ENCODE measurements at regions not wholly inside any gene's neighbourhood (a gene's known extent, or its start where the extent isn't known, plus 50 kb on each side); places are given as distances from the start of the nearest gene placed in this dataset.
"Not testable (repeated sequence)": the region's sequence is repeated elsewhere in the genome, so short reads cannot be mapped to it uniquely, and the experiment has no call there.

DNA sequence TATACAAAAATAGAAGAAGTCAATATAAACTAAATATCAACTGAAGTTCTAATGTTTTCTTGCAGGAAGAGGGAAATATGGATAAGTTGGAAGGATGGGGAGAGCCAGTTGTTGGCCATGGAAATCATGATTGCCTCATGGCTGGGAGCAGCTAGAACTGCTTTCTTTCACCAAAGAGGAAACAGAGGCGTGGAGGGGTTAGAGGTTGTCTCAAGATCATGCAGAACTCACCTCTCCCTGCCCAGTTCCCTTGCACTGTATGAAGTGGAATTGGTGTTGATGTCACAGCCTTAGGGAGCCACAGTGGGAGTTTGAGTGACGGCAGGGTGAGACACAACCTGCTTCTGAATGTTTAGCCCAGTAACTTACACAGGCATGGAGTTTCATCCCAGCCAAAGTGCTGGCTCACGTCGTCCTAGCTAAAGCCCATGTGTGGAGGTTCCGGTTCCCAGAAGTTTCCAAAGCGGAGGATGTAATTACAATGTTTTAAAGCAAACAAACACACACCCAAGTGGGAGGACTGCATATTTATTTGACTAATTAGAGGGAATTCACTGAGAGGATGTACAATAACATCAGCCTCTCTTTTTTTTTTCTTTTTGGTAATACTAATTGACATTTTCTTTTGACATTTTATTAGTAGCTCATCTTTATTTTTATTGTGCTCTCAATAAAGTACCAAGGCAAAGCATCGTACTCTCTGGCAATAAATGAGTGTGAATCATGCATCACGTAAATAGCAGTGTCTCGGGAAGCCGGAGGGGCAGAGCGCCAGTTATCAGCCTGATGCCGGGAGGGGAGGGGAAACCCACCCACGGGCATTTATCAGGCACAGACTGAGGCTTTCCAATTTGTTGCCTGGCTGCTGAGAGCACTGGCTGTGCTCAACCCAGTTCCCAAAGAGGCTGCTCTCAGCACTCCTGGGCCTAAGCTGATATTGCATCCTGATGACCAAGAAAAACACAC is 118.7 kb upstream of the CDH5 start:
- TF ChIP-seq BHLHE40 (IDR thresholded peaks at IDR 0.05; ENCODE audit: borderline replicate concordance) (no peak), SUZ12 (IDR thresholded peaks at IDR 0.05) (no peak), CTBP1 (IDR thresholded peaks at IDR 0.05; ENCODE audit: borderline replicate concordance) (no peak), FOXK2 (IDR thresholded peaks at IDR 0.05) (no peak), ZNF384 (IDR thresholded peaks at IDR 0.05) (no peak), NFRKB (IDR thresholded peaks at IDR 0.05) (no peak), LEF1 (IDR thresholded peaks at IDR 0.05; ENCODE audit: borderline replicate concordance) (no peak), TARDBP (IDR thresholded peaks at IDR 0.05) (no peak), ARNT (IDR thresholded peaks at IDR 0.05) (no peak), SP1 (IDR thresholded peaks at IDR 0.05) (no peak), L3MBTL2 (conservative IDR thresholded peaks at IDR 0.05) (no peak)
- ChIA-PET POLR2A (no interaction called here), CTCF (no interaction called here)
- DNase-seq (ENCODE audit: extremely low spot score), result no peak

DNA sequence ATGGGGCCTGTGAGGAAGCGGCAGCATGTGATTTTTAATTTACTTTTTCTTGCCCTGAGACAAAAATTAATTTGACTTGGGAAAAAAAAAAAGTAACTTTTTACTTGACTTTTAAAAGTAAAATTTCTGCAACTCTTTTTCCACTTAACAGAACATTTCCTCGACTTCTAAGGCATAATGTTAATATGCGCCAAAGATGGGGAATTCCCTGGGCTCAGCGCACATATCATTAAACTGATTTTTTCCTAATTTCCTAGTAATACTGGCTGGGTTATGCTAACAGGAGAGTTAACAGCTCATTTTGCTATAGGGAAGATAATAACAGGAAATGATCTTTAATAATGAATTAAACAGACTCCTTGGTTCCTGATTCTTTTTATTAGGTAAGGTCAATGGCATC is 120.6 kb upstream of the CDH5 start:
- no peak for DNase-seq (ENCODE audit: extremely low spot score)
- TF ChIP-seq TARDBP (IDR thresholded peaks at IDR 0.05), result no peak
- TF ChIP-seq FOXM1 (IDR thresholded peaks at IDR 0.05; ENCODE audit: borderline replicate concordance), result no peak
- TF ChIP-seq, protein P1, sequence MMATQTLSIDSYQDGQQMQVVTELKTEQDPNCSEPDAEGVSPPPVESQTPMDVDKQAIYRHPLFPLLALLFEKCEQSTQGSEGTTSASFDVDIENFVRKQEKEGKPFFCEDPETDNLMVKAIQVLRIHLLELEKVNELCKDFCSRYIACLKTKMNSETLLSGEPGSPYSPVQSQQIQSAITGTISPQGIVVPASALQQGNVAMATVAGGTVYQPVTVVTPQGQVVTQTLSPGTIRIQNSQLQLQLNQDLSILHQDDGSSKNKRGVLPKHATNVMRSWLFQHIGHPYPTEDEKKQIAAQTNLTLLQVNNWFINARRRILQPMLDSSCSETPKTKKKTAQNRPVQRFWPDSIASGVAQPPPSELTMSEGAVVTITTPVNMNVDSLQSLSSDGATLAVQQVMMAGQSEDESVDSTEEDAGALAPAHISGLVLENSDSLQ (IDR thresholded peaks at IDR 0.05), result no peak
- TF ChIP-seq SUZ12 (IDR thresholded peaks at IDR 0.05), result no peak
- TF ChIP-seq FOXK2 (IDR thresholded peaks at IDR 0.05), result no peak
- no peak for TF ChIP-seq NFRKB (IDR thresholded peaks at IDR 0.05)
- no peak for TF ChIP-seq ARNT (IDR thresholded peaks at IDR 0.05)
- no peak for TF ChIP-seq LEF1 (IDR thresholded peaks at IDR 0.05; ENCODE audit: borderline replicate concordance)
- no peak for TF ChIP-seq BHLHE40 (IDR thresholded peaks at IDR 0.05; ENCODE audit: borderline replicate concordance)
- TF ChIP-seq HDGF (IDR thresholded peaks at IDR 0.05; ENCODE audit: borderline replicate concordance), result no peak
- no peak for TF ChIP-seq ZNF384 (IDR thresholded peaks at IDR 0.05)
- no peak for TF ChIP-seq CTBP1 (IDR thresholded peaks at IDR 0.05; ENCODE audit: borderline replicate concordance)
- no peak for TF ChIP-seq ELF4 (IDR thresholded peaks at IDR 0.05)
- no peak for TF ChIP-seq SP1 (IDR thresholded peaks at IDR 0.05)
- no peak for TF ChIP-seq L3MBTL2 (conservative IDR thresholded peaks at IDR 0.05)
- TF ChIP-seq FOXA1 (IDR thresholded peaks at IDR 0.05), result no peak
- ChIA-PET CTCF (no interaction called here), POLR2A (no interaction called here)

DNA sequence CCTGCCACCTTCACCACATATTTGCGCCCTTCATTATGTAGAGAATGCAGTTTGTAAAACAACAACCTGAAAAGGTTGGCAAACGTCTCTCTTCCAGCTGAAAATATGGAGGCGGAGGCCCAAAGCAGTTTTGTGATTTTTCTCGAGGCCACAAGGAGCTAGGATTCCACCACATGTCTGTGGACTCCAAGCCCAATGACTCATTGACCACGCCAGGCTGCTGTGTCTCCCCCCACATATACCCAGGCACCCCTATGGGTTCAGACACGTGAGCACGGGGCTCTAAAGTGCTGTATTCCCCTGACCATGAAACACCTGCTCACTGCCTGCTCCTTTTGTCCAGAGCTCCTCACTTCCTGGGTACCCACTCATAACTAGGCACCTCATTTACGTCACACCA is 121.4 kb upstream of the CDH5 start:
- no peak for TF ChIP-seq HDGF (IDR thresholded peaks at IDR 0.05; ENCODE audit: borderline replicate concordance)
- TF ChIP-seq L3MBTL2 (conservative IDR thresholded peaks at IDR 0.05), result no peak
- no peak for TF ChIP-seq SUZ12 (IDR thresholded peaks at IDR 0.05)
- TF ChIP-seq, protein P1 (IDR thresholded peaks at IDR 0.05), result no peak
- no peak for TF ChIP-seq FOXM1 (IDR thresholded peaks at IDR 0.05; ENCODE audit: borderline replicate concordance)
- no peak for TF ChIP-seq ELF4 (IDR thresholded peaks at IDR 0.05)
- CTCF ChIA-PET, result no interaction called here

DNA sequence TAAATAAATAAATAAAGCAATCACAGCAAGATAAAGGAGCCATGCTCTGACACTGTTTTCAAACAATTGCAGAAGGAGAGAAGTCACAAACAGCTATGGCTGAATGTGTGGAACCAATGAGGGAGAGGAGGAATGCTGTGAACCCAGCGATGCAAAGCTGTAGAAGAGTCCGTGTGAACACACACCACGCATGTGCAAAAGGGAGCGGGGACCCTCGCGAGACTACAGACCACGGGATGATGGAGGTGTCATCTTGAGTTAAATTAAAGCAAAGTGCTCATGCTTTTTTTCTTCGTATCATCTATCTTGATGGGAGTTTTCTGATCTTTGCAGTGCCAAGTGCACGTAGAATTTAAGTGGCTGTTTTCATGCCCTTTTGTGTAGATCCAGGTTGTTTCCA is 123.8 kb upstream of the CDH5 start:
- no peak for DNase-seq (ENCODE audit: extremely low spot score)
- TF ChIP-seq SUZ12 (IDR thresholded peaks at IDR 0.05) (no peak), CTBP1 (IDR thresholded peaks at IDR 0.05; ENCODE audit: borderline replicate concordance) (no peak), ZNF384 (IDR thresholded peaks at IDR 0.05) (no peak), FOXM1 (IDR thresholded peaks at IDR 0.05; ENCODE audit: borderline replicate concordance) (no peak), FOXK2 (IDR thresholded peaks at IDR 0.05) (no peak), ARNT (IDR thresholded peaks at IDR 0.05) (no peak)
- TF ChIP-seq, protein P1 (IDR thresholded peaks at IDR 0.05), result no peak
- ChIA-PET POLR2A (no interaction called here), CTCF (no interaction called here)

More for the DNA sequence above, 121.4 kb upstream of the CDH5 start:
- POLR2A ChIA-PET, result no interaction called here
- DNase-seq (ENCODE audit: extremely low spot score), result no peak

DNA sequence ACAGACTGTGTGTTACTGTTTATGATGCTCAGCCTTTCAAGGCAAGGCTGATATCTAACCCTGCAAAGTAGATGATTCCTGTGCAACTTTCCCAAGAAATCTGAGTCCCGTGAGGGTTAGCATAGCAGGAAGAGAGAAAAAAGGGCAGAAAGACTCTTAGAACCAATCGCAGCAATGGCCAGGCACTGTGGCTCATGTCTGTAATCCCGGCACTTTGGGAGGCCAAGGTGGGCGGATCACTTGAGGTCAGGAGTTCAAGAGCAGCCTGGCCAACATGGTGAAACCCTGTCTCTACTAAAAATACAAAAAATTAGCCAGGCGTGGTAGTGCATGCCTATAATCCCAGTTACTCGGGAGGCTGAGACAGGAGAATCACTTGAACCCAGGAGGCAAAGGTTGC is 124.3 kb upstream of the CDH5 start:
- POLR2A ChIA-PET; CTCF ChIA-PET; DNase-seq (ENCODE audit: extremely low spot score): not testable (repeated sequence)

DNA sequence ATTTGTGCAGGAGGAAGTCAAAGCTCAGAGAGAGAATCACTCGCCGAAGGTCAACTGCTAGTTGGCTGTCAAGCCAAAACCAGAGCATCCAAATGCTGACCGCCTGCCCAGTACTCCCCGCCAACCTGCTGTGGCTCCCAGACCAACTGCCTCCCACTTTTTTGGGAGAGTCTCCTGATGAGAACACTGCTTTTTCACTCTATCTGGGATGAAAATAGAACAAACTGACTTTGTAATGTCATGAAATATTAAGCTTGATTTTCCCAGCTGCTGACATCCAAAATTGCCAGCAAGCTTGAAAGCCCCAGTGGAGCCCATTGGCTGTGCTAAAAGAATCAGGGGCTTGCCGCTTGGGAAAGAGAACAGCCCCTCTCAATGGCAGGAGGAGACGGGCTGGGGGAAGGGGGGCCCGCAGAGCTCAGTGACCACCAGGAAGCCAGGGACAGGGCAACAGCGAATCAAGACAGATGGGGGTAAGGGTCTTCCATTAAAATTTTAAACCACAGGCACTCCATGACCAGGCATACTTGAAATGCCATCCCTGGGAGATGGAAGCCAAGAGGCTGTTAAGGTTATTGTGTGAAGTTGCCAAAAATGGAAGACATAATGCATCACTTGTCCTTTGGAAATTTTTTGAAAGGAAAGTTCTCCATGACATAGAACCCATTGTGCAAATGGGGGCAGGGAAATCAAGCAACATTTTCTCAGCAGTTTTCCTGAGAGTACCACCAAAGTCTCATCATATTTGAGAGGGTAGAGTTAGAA is 125.7 kb upstream of the CDH5 start:
- CTCF ChIA-PET, result no interaction called here
- no peak for TF ChIP-seq L3MBTL2 (conservative IDR thresholded peaks at IDR 0.05)
- TF ChIP-seq ARNT (IDR thresholded peaks at IDR 0.05), result no peak
- no peak for TF ChIP-seq CTBP1 (IDR thresholded peaks at IDR 0.05; ENCODE audit: borderline replicate concordance)
- TF ChIP-seq HDGF (IDR thresholded peaks at IDR 0.05; ENCODE audit: borderline replicate concordance), result no peak
- TF ChIP-seq, protein P1 (IDR thresholded peaks at IDR 0.05), result no peak
- no peak for TF ChIP-seq NFRKB (IDR thresholded peaks at IDR 0.05)
- TF ChIP-seq FOXK2 (IDR thresholded peaks at IDR 0.05), result no peak
- TF ChIP-seq ZNF384 (IDR thresholded peaks at IDR 0.05), result no peak
- TF ChIP-seq SUZ12 (IDR thresholded peaks at IDR 0.05), result no peak
- TF ChIP-seq FOXA1 (IDR thresholded peaks at IDR 0.05), result no peak
- POLR2A ChIA-PET, result no interaction called here
- no peak for DNase-seq (ENCODE audit: extremely low spot score)

Measured in HEK293T (cell line).